Tibial nerve (tissue), 4 donors: ENCODE measurements at regions not wholly inside any gene's neighbourhood (a gene's known extent, or its start where the extent isn't known, plus 50 kb on each side); places are given as distances from the start of the nearest gene placed in this dataset.

Source experiments
- DNase-seq, 2 donors: peaks; one replicate each; pipeline ENCODE4 v3.0.0-alpha.2; 2019; ENCODE audit warnings: low spot score in 2 of 2
- H3K27ac ChIP-seq, 4 donors: fragments of 200-600 bp; sonication (generic) in 3 of 4; one replicate each; pipeline ENCODE4 v1.5.1; 2017 to 2019; ENCODE audit warnings: mild to moderate bottlenecking in 1 of 4
- H3K27me3 ChIP-seq, 2 donors: fragments of 200-600 bp; sonication (generic) in 1 of 2; one replicate each; pipeline versions ENCODE4 v1.5.1 to v1.6.0; 2017 to 2019
- H3K36me3 ChIP-seq, 3 donors: fragments of 200-600 bp; sonication (generic); one replicate each; pipeline ENCODE4 v1.5.1; 2018 to 2019
- H3K4me1 ChIP-seq, 4 donors: fragments of 200-600 bp; sonication (generic) in 3 of 4; one replicate each; pipeline ENCODE4 v1.5.1; 2017 to 2019
- H3K4me3 ChIP-seq, 4 donors: fragments of 200-600 bp; sonication (generic) in 3 of 4; one replicate each; pipeline ENCODE4 v1.5.1; 2017 to 2019; ENCODE audit warnings: mild to moderate bottlenecking in 1 of 4, moderate library complexity in 1 of 4
- H3K9me3 ChIP-seq, 4 donors: fragments of 200-600 bp; sonication (generic) in 3 of 4; one replicate each; pipeline ENCODE4 v1.5.1; 2017 to 2019
- CTCF ChIP-seq, 5 experiments: fragments of 200-600 bp in 3 of 5; fragments of 450-650 bp in 2 of 5; sonication (generic) in 3 of 5; IDR thresholded peaks; one replicate each; pipeline ENCODE4 v1.5.1; 2016 to 2019; ENCODE audit warnings: antibody characterized with exemption in 5 of 5, mild to moderate bottlenecking in 3 of 5, moderate library complexity in 2 of 5
- EP300 ChIP-seq, 2 donors: sonication (generic); formaldehyde crosslinking; IDR thresholded peaks; one replicate each; pipeline ENCODE4 v1.6.1; 2017; ENCODE audit warnings: antibody characterized with exemption in 2 of 2, mild to moderate bottlenecking in 1 of 2
- POLR2A ChIP-seq, 2 donors: fragments of 450-650 bp; IDR thresholded peaks; one replicate each; pipeline ENCODE4 v1.6.1; 2017; ENCODE audit warnings: antibody characterized with exemption in 2 of 2, mild to moderate bottlenecking in 2 of 2, moderate library complexity in 2 of 2
- WGBS, 2 donors: methylation state at CpG; one replicate each; pipeline ENCODE4 v1.1.5; 2018; 5-methylcytosine and 5-hydroxymethylcytosine counted together

DNA sequence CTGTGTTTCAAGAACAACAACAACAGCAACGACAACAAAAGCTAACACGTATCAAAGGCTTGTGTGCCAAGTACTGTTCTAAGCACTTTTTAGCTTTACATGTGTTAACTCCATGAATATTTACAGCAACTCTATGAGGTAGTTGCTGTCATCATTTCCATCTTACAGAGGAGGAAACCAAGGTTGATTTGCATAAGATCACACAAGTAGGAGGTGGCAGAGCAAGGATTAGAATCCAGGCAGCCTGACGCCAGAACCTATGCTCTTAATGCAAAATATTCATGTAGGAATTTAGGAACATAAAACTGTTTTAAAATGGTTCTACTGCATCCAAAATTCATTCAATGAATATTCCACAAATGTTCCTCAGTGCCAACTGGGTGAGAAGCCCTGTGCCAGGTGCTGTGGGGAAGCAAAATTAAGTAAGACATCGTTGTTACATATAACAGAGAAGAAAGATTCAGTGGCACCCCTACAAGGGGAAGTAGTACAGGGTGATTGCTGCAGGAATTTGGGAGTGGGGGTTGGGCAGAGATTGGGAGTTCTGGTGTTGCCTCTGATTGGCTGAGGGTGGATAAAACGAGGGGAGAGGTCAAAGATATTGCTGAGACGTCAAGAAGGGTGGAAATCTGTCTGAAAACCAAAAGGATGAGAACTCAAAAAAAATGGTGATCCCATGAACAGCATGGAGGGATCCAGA is 86.1 kb upstream of the ARHGAP20 start:
- Histone ChIP-seq H3K27ac (no peak overlapping the region), H3K9me3 (no peaks in the 10 kb centered on the region), H3K36me3 (no peaks in the 10 kb centered on the region), H3K27me3 (no peaks in the 10 kb centered on the region), H3K4me1 (peaks cover 0 to 4% (median 0%) of the 10 kb centered on the region in 4 donors), H3K4me3 (no peak overlapping the region)
- no peak for TF ChIP-seq EP300 (IDR thresholded peaks at IDR 0.05)
- no peak for TF ChIP-seq POLR2A (IDR thresholded peaks at IDR 0.05)
- TF ChIP-seq CTCF (IDR thresholded peaks at IDR 0.05), result no peak
- DNase-seq, result no peak
- 73 to 78% methylated on average over 6 of the region's 6 CpGs for WGBS, 2 donors

GRCh38 chr11:110797453-110797852 is 85.2 kb upstream of the ARHGAP20 start:
- no peaks in the 10 kb centered on the region for H3K27me3 ChIP-seq
- H3K9me3 ChIP-seq, result no peaks in the 10 kb centered on the region
- 90 to 92% methylated on average over 3 of the region's 3 CpGs for WGBS, 2 donors
- TF ChIP-seq POLR2A (IDR thresholded peaks at IDR 0.05) (no peak), CTCF (IDR thresholded peaks at IDR 0.05) (no peak), EP300 (IDR thresholded peaks at IDR 0.05) (no peak)
- peaks cover 0 to 4% (median 0%) of the 10 kb centered on the region in 4 donors for H3K4me1 ChIP-seq
- no peak overlapping the region for H3K4me3 ChIP-seq
- H3K36me3 ChIP-seq, result no peaks in the 10 kb centered on the region
- H3K27ac ChIP-seq, result no peak overlapping the region
- DNase-seq, result no peak

GRCh38 chr11:110795112-110795624 is 82.9 kb upstream of the ARHGAP20 start:
- Histone ChIP-seq H3K27ac (no peak overlapping the region), H3K4me1 (peaks cover 0 to 4% (median 0%) of the 10 kb centered on the region in 4 donors), H3K27me3 (no peaks in the 10 kb centered on the region), H3K4me3 (no peak overlapping the region), H3K36me3 (no peaks in the 10 kb centered on the region), H3K9me3 (no peaks in the 10 kb centered on the region)
- 64 to 71% methylated on average over 1 of the region's 1 CpG for WGBS, 2 donors
- TF ChIP-seq EP300 (IDR thresholded peaks at IDR 0.05), result no peak
- no peak for DNase-seq

- no peaks in the 10 kb centered on the region for H3K9me3 ChIP-seq
- H3K36me3 ChIP-seq, result no peaks in the 10 kb centered on the region
- no peaks in the 10 kb centered on the region for H3K27me3 ChIP-seq
- H3K27ac ChIP-seq, result no peak overlapping the region
- H3K4me1 ChIP-seq, result peaks cover 0 to 4% (median 0%) of the 10 kb centered on the region in 4 donors
- WGBS, 2 donors, result 71 to 73% methylated on average over 4 of the region's 4 CpGs
- no peak overlapping the region for H3K4me3 ChIP-seq
- TF ChIP-seq POLR2A (IDR thresholded peaks at IDR 0.05) (no peak), CTCF (IDR thresholded peaks at IDR 0.05) (no peak), EP300 (IDR thresholded peaks at IDR 0.05) (no peak)
- no peak for DNase-seq
Observed at GRCh38 chr11:110793556-110793955, 81.3 kb upstream of the ARHGAP20 start.

GRCh38 chr11:110791621-110792020 is 79.4 kb upstream of the ARHGAP20 start:
- no peak for DNase-seq
- Histone ChIP-seq H3K27ac (no peak overlapping the region), H3K4me1 (peaks cover 0 to 4% (median 0%) of the 10 kb centered on the region in 4 donors), H3K9me3 (no peaks in the 10 kb centered on the region), H3K36me3 (no peaks in the 10 kb centered on the region), H3K4me3 (no peak overlapping the region), H3K27me3 (no peaks in the 10 kb centered on the region)
- TF ChIP-seq CTCF (IDR thresholded peaks at IDR 0.05), result no peak
- TF ChIP-seq EP300 (IDR thresholded peaks at IDR 0.05), result no peak
- no peak for TF ChIP-seq POLR2A (IDR thresholded peaks at IDR 0.05)
- WGBS, 2 donors, result 24 to 28% methylated on average over 1 of the region's 1 CpG
